ENCODE measurements at regions not wholly inside any gene's neighbourhood (a gene's known extent, or its start where the extent isn't known, plus 50 kb on each side); places are given as distances from the start of the nearest gene placed in this dataset.

- intact Hi-C loops (cut with DNase I), result no loop called here
- Histone ChIP-seq H3K27ac (replicated peaks in 1 of 4) (no peak overlapping the region), H3K27me3 (no peaks in the 10 kb centered on the region), H3K36me3 (no peaks in the 10 kb centered on the region), H3K9me3 (no peaks in the 10 kb centered on the region), H3K4me1 (no peaks in the 10 kb centered on the region), H3K4me3 (no peak overlapping the region)
- DNase-seq (ENCODE audit: extremely low spot score), result no peak
- TF ChIP-seq POLR2AphosphoS5 (IDR thresholded peaks at IDR 0.05) (no peak), EP300 (IDR thresholded peaks at IDR 0.05) (no peak), POLR2A (IDR thresholded peaks at IDR 0.05; ENCODE audit: low read depth) (no peak)
- TF ChIP-seq, protein P1, sequence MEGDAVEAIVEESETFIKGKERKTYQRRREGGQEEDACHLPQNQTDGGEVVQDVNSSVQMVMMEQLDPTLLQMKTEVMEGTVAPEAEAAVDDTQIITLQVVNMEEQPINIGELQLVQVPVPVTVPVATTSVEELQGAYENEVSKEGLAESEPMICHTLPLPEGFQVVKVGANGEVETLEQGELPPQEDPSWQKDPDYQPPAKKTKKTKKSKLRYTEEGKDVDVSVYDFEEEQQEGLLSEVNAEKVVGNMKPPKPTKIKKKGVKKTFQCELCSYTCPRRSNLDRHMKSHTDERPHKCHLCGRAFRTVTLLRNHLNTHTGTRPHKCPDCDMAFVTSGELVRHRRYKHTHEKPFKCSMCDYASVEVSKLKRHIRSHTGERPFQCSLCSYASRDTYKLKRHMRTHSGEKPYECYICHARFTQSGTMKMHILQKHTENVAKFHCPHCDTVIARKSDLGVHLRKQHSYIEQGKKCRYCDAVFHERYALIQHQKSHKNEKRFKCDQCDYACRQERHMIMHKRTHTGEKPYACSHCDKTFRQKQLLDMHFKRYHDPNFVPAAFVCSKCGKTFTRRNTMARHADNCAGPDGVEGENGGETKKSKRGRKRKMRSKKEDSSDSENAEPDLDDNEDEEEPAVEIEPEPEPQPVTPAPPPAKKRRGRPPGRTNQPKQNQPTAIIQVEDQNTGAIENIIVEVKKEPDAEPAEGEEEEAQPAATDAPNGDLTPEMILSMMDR (IDR thresholded peaks at IDR 0.05), result no peak
Observed at GRCh38 chr3:26763723-26764122, 141.2 kb downstream of the LRRC3B start.

- intact Hi-C loops (cut with DNase I), result no loop called here
- TF ChIP-seq EP300 (IDR thresholded peaks at IDR 0.05) (no peak), POLR2AphosphoS5 (IDR thresholded peaks at IDR 0.05) (no peak), POLR2A (IDR thresholded peaks at IDR 0.05; ENCODE audit: low read depth) (no peak)
- TF ChIP-seq, protein P1 (IDR thresholded peaks at IDR 0.05), result no peak
- WGBS, result 48% methylated on average over 1 of the region's 1 CpG
- no peaks in the 10 kb centered on the region for H3K9me3 ChIP-seq
- DNase-seq (ENCODE audit: extremely low spot score), result no peak
- H3K27ac ChIP-seq (replicated peaks in 1 of 4), result no peak overlapping the region
- no peak overlapping the region for H3K4me3 ChIP-seq
- H3K27me3 ChIP-seq, result no peaks in the 10 kb centered on the region
- no peaks in the 10 kb centered on the region for H3K36me3 ChIP-seq
- no peaks in the 10 kb centered on the region for H3K4me1 ChIP-seq
Observed at GRCh38 chr3:26766031-26766430, 143.5 kb downstream of the LRRC3B start.

DNA sequence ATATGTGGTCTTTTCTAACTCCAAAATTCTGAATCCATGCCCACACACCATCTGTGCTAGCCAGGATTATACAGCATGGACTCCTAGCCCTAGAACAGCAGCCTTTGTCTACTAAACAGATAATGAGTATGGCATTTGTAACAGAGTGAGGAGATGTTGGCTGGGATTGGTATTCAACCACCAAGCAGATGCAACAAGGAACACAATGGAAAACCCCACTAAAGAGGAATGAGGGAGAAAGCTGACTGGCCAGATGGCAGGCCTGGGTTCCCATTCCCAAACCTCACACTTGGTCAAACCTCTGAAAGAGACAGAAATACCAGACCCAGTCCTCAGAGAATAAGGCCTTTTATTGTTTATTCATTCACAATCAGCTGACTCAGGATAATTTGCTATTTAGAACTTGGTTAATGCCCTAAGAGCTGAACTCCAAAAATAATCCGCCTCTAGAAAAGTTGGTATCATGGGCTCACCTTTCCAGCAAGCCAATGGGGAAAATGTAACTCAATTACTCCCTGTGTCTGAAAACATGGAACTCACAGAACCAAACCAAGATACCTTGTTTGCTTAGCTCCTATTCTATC is 145.6 kb downstream of the LRRC3B start:
- no peaks in the 10 kb centered on the region for H3K4me1 ChIP-seq
- no peaks in the 10 kb centered on the region for H3K36me3 ChIP-seq
- no peaks in the 10 kb centered on the region for H3K27me3 ChIP-seq
- no peaks in the 10 kb centered on the region for H3K9me3 ChIP-seq
- no peak for DNase-seq (ENCODE audit: extremely low spot score)
- TF ChIP-seq, protein P1 (IDR thresholded peaks at IDR 0.05), result no peak
- no peak for TF ChIP-seq POLR2A (IDR thresholded peaks at IDR 0.05; ENCODE audit: low read depth)
- TF ChIP-seq EP300 (IDR thresholded peaks at IDR 0.05), result no peak
- TF ChIP-seq POLR2AphosphoS5 (IDR thresholded peaks at IDR 0.05), result no peak
- H3K27ac ChIP-seq (replicated peaks in 1 of 4), result no peak overlapping the region
- WGBS, result 100% methylated on average over 1 of the region's 1 CpG
- no peak overlapping the region for H3K4me3 ChIP-seq
- intact Hi-C loops (cut with DNase I), result no loop called here

DNA sequence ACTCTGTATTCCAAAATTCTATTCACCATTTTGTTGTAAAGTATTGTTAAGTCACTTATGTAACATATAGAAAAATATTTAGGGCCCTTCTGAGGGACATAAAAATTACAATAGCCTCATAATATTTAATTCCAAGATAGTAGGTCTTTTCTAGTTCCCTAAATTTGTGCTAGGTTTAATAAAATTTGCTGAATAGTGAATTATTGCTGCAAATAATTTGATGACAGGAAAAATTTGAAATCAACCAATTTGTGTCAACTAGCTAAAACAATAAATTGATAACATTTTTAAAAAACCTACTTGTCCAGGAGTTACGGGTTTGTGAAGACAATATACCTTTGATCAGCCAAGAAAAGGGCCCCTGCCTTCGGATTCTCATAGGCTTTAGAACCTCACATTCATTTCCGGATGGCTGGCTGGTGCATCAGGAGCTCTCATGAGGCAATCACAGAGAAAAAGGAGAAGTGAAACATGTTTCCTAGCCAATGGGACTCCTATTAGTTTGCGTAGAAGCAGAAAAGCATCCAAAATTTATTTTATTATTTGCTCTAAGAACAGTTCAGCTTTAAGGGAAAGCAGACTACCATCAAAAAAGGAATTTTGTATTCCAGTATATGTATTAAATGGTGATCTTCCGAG is 177.2 kb downstream of the LRRC3B start:
- no peak for DNase-seq (ENCODE audit: extremely low spot score)
- TF ChIP-seq, protein P1 (IDR thresholded peaks at IDR 0.05), result no peak
- TF ChIP-seq POLR2A (IDR thresholded peaks at IDR 0.05; ENCODE audit: low read depth), result no peak
- TF ChIP-seq EP300 (IDR thresholded peaks at IDR 0.05), result no peak
- TF ChIP-seq POLR2AphosphoS5 (IDR thresholded peaks at IDR 0.05), result no peak
- Histone ChIP-seq H3K27me3 (no peaks in the 10 kb centered on the region), H3K4me3 (no peak overlapping the region), H3K27ac (replicated peaks in 1 of 4) (no peak overlapping the region), H3K9me3 (no peaks in the 10 kb centered on the region), H3K36me3 (no peaks in the 10 kb centered on the region), H3K4me1 (no peaks in the 10 kb centered on the region)
- intact Hi-C loops (cut with DNase I), result no loop called here
- 77% methylated on average over 5 of the region's 5 CpGs for WGBS

GRCh38 chr3:26807272-26807671 is 184.7 kb downstream of the LRRC3B start:
- H3K27ac ChIP-seq (replicated peaks in 1 of 4), result no peak overlapping the region
- TF ChIP-seq, protein P1 (IDR thresholded peaks at IDR 0.05), result no peak
- no peak for TF ChIP-seq POLR2A (IDR thresholded peaks at IDR 0.05; ENCODE audit: low read depth)
- no peak for TF ChIP-seq EP300 (IDR thresholded peaks at IDR 0.05)
- no peak for TF ChIP-seq POLR2AphosphoS5 (IDR thresholded peaks at IDR 0.05)
- H3K9me3 ChIP-seq, result no peaks in the 10 kb centered on the region
- intact Hi-C loops (cut with DNase I), result no loop called here
- H3K4me3 ChIP-seq, result no peak overlapping the region
- no peaks in the 10 kb centered on the region for H3K27me3 ChIP-seq
- no peak for DNase-seq (ENCODE audit: extremely low spot score)
- 86% methylated on average over 1 of the region's 1 CpG for WGBS
- H3K4me1 ChIP-seq, result peaks cover 0 to 10% (median 8%) of the 10 kb centered on the region in 4 donors
- no peaks in the 10 kb centered on the region for H3K36me3 ChIP-seq
